Right ventricle myocardium superior (tissue), 1 donor: ENCODE measurements at regions not wholly inside any gene's neighbourhood (a gene's known extent, or its start where the extent isn't known, plus 50 kb on each side); places are given as distances from the start of the nearest gene placed in this dataset.

Experiments
- ATAC-seq: fragments of 200-7000 bp; cut with Tn5 transposase; one replicate; pipeline ENCODE4 v1.9.1; 2020; ENCODE audit warnings: mild to moderate bottlenecking; ENCODE audit not compliant: poor library complexity
- DNase-seq: peaks from one replicate; pipeline ENCODE4 v3.0.0-alpha.2; 2020
- intact Hi-C: fragments of 100-400 bp; cut with DNase I; formaldehyde crosslinking; loops from one replicate; pipeline ENCODE4 v1.11.2; 2022
- donor health status: DM: no; HTN: yes; CAD: no; lungs with severe emphysema.

DNA sequence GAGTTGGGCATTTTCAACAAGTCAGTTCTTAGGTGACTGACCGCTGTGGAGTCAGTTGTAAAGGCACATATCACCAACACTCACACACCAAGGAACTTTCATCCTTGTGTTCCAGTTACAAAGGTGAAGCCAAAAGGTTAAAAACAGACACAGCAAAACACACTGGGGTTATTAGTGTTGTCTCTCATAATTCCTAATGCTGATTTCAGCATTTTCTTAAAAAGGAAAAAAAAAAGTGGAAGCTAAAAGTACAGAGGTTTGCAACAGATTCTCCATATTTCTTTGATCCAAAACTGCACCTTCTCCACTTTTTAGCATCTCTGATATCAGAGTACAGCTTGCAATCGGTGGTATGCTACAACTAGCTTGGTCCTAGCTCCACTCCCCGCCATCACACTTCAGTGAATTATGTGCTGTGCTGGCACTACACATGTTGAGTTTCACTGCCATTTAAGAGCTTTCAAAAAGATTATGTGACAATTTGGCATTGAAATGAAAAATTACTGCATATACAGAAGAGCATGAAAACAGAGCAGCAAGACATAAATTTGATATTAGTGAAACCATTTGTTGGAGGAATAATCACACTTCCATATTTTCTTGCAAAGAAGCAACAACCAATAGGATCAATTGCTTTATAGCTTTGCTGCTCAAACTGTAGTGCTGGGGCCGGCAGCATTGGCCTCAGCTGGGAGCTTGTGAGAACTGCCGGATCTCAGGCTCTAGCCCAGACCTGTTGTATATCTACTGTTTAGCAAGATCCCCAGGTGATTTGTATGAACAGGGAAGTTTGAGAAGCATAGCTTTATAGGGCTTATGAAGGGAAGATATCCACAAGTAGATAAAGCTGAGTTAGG lies 62.3 kb upstream of the DAPL1 start:
- DNase-seq (no peak), ATAC-seq (no peak)
- intact Hi-C loops = no loop called here

DNA sequence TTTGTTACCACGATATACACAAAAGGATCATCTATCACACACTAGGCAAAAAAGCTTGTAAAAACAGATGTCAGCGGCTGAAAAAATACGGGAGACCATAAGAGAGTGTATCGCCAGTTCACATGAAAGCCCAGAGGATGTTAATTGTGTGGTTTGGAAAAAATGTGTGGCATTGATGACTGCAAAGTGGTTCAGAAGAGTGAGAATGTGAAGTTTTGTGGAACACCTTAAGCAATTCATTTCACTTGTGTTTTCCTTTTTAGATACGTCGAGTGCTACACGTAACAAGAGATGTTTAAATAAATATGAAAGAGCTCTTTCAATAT lies 61.7 kb upstream of the DAPL1 start:
- ATAC-seq (no peak), DNase-seq (no peak)
- intact Hi-C loops = no loop called here

DNA sequence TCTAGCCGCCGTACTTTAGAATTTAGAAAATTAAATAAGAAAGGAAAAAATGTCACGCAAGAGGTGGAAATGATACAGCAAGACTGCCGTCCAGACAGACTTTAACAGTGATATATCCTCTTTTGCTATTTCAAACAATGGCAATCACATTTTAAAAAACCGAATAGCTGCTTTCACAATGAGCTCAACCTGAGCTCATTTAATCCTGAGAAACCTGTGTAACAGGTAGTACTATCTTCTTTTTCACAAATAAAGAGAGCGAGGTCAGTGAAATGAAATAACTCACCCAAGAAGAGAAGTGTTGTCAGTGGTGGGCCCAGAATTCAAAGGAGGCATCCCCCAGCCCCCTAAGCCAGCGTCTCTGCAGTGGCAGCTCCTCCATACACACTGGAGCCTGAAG lies 60.7 kb upstream of the DAPL1 start:
- DNase-seq (no peak), ATAC-seq (no peak)
- intact Hi-C loops = no loop called here

DNA sequence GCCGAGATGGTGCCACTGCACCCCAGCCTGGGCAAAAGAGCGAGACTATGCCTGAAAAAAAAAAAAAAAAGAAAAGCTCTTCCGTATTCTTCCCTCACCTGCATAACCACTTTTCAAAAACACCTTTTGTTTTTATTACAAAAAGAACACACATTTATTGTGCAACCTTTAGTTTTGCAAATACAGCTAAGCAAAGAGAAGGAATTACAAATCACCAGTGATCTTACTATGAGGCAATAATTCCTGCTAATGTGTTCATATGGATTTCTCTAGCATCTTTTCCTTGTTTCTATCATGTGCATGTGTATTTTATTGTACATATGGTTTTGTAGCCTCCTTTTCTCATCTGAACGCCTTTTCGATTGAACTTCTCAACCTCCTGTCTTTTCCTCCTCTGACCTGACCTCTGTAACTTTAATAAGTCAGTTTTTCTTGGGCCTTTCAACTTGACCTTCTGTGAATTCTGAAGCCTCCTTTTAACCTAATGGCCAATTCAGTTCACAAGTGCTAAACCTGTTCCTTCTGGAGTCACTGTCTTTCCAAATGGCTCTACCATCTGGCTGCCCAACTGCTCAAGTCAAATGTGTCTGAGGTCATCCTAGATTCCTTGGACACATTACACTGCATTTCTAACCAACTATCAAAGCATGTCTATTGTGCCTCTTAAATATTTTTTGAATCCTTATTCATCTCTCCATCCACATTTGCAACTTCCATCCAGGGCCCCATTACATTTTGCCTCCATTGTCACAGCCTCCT lies 59.1 kb upstream of the DAPL1 start:
- ATAC-seq = no peak
- intact Hi-C loops = loop anchor here (5.0 kb wide), 1 partner anchor 79 kb away; no protein-coding TSS in a partner anchor
- DNase-seq = no peak

DNA sequence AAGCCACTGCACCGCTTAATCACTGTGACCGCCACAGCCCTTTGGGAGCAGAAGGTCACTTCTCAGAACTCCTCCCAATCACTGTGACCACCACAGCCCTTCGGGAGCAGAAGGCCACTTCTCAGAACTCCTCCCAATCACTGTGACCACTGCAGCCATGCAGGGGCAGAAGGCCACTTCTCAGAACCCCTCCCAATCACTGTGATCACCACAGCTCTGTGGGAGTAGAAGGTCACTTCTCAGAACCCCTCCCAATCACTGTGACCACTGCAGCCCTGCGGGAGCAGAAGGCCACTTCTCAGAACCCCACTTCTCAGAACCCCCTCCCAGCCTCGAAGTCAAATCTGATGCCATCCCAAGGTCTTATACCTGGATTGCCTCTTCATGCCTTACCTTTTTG lies 56.8 kb upstream of the DAPL1 start:
- ATAC-seq = no peak
- no peak for DNase-seq
- intact Hi-C loops = loop anchor here (5.0 kb wide), 1 partner anchor 81 kb away; no protein-coding TSS in a partner anchor

DNA sequence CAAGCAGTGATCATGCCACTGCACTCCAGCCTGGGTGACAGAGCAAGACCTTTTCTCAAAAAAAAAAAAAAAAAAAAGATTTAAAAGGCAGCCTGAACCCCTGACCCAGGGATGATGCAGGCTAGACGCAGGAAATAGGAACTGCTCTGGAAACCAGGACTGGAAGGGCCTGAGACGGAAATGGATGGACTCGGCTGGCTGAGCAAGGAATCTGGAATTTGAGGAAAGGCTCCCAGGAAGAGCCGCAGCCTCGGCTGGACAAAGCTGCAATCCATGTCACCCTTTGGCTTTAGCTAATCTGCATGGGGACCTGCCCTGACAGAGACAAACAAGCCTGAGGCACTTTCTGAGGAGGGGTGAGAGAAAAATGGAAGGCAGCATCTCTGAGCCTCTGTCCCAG lies 55.0 kb upstream of the DAPL1 start:
- intact Hi-C loops = loop anchor here (5.0 kb wide), 2 partner anchors 283 to 558 kb away; partner anchors contain the start of genes CCDC148 and PKP4
- DNase-seq = no peak
- ATAC-seq = no peak

DNA sequence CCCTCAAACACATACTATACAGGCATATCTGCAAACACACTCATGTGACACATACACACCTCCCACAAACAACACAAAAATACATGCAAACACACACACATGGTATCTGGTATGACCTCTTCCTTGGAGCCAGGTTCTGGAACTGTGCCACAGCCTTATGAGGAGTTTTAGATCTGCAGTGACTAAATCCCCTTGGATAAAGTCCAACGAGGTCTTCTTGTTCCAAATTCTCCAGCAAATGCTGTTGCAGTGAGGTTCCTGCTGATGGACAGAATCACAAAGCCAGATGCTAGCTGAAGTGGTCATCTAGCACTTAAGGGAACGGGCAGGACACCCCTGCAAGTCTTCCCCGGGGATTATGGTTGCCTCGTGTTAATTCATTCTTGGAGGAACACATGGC lies 54.5 kb upstream of the DAPL1 start:
- intact Hi-C loops = loop anchor here (5.0 kb wide), 2 partner anchors 283 to 558 kb away; partner anchors contain the start of genes CCDC148 and PKP4
- ATAC-seq (peak; percentile 5), DNase-seq (no peak)

DNA sequence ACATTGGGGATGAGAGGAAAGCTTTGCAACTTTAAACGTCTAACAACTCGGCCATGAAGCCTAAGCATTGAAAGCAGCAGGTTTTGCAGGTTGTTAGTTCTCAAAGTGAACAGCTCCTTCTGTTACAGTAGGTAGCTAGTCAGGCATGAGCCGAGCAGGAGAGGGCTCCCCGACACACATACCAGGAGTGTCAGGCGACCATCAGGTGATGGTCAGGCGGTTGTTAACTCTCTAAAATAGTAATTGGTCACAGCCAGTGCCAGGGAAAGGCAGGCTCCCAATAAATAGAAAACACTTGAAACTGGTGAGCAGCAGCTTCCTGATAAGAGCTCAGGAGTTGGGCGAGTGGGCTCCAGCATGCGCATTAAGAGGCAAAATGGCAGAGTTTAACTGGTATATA lies 53.5 kb upstream of the DAPL1 start:
- DNase-seq = peak; percentile 47
- intact Hi-C loops = loop anchor here (5.0 kb wide), 2 partner anchors 284 to 559 kb away; partner anchors contain the start of genes CCDC148 and PKP4
- peak; percentile 77 for ATAC-seq

DNA sequence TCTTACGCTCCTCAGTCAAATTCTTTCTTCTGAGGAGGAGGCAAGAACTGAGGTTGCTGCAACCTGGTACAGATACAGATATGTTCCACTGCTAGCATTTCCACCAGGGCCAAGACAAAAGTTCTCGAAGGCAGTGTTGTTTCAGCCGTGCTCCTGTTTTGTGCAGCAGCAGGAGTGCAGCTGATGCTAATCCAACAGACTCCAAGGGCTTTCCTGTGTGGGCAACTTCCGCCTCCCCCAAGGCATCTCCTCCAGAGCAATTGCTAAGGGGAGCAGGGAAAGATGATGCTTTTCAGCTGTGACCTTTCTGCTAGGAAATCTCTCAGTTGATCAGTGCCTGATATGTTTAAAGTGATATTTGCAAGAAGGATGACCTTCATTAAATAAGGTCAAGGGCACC lies 52.6 kb upstream of the DAPL1 start:
- DNase-seq (no peak), ATAC-seq (no peak)
- intact Hi-C loops = loop anchor here (5.0 kb wide), 2 partner anchors 285 to 560 kb away; partner anchors contain the start of genes CCDC148 and PKP4

DNA sequence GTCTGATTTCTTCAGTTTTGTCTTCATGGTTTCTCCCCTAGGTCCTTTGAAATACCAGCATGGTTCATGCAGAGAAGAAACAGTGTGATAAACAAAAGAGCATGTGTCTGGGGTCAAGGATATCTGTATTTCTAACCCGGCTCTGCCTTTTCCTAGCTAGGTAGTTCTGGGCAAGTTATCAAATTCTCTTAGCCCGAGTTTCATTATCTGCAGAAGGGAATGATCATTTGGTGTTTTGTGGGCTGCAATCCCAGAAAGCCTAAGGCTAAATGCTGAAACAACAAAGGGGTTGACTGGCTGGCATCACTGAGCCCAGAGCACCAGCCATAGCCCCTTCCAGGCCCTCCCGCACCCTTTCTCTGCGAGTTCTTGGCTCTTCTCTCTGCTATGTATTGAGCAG lies 51.7 kb upstream of the DAPL1 start:
- intact Hi-C loops = loop anchor here (5.0 kb wide), 2 partner anchors 286 to 561 kb away; partner anchors contain the start of genes CCDC148 and PKP4
- ATAC-seq (no peak), DNase-seq (no peak)

DNA sequence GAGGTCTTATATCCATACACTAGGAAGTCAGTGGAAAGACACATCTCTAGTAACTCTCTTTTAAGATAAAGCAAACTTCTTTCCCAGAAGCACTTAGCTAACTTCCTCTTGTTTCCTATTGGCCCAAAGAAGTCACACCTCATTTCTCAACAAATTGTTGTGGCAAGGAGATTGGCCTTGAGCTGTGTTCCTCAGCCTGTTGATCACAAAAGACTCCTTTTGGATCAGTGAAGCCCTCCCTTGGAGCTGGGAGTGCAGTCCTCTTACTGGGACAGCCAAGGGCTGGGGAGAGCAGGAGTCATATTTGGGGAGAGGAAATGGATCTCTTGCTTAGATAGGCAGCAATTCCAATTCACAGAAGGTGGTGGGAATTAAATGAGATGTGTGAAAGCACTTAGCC lies 51.2 kb upstream of the DAPL1 start:
- intact Hi-C loops = loop anchor here (5.0 kb wide), 2 partner anchors 287 to 562 kb away; partner anchors contain the start of genes CCDC148 and PKP4
- DNase-seq (no peak), ATAC-seq (no peak)

DNA sequence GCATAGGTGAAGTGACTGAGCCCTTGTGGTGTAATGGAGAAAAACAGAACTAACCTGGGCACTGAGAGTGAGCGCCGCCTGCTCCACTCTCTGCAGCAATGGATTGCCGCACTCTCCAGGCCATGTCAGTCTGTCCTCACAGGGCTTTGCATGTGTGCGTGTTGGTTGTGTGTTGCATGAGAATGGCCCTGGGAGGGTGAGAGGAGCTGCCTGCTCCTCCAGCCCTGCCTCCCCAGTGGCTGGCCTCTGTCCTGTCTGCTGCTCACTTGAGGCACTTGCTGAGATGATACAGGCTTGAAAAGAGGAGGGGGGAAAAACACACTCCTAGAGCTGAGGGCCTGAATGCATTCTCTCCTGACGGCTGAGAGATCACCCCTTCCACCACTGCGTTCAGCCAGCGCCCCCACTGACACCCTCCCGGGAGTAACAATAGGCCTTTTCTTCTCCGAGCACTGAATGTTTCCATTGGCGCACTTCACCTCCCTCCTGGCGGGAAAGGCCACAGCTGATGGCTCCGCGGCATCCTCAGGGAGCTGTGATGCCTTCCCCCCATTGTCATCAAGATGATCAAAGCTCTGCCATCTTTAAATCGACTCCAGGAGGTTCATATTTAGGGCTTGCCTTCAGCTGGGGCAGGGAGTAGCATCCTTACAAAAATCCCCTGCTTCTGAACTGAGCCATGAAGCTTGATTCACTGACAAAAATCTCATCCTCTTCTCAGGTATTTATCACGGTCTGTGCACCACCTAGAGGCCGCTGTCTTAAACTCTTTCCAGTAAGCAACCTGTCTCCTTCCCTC lies 49.9 kb upstream of the DAPL1 start:
- ATAC-seq = peak; percentile 70
- DNase-seq = no peak
- intact Hi-C loops = no loop called here
